Spleen (tissue), 7 donors: ENCODE measurements at regions not wholly inside any gene's neighbourhood (a gene's known extent, or its start where the extent isn't known, plus 50 kb on each side); places are given as distances from the start of the nearest gene placed in this dataset.

Source experiments
- CTCF ChIP-seq, 11 experiments: fragments of 200-600 bp in 7 of 11; fragments of 450-650 bp in 4 of 11; sonication (generic) in 4 of 11; IDR thresholded peaks in 8 of 11; conservative IDR thresholded peaks in 3 of 11; 1 replicate in 7 of 11; 2 replicates in 4 of 11; pipeline versions ENCODE4 v1.4.0 to v1.8.0; 2016 to 2021; ENCODE audit warnings: antibody characterized with exemption in 11 of 11, inconsistent platforms in 4 of 11, mild to moderate bottlenecking in 1 of 11
- POLR2A ChIP-seq, 3 donors: fragments of 450-650 bp; IDR thresholded peaks; one replicate each; pipeline ENCODE4 v1.5.1; 2017; ENCODE audit warnings: antibody characterized with exemption in 3 of 3, mild to moderate bottlenecking in 1 of 3
- donor health status: DM: no; HTN: no; CAD: no; lungs with moderate emphysema.
- donor health status: DM: no; HTN: no; CAD: no.
- donor health status: DM: no; HTN: no; CAD: no.

- TF ChIP-seq CTCF (IDR thresholded peaks at IDR 0.05 in 8 of 11, conservative IDR thresholded peaks at IDR 0.05 in 3 of 11) = no peak
- TF ChIP-seq POLR2A (IDR thresholded peaks at IDR 0.05) = no peak
Measured at GRCh38 chr21:15149600-15150224, 84.9 kb upstream of the NRIP1 start.
